ENCODE measurements at regions not wholly inside any gene's neighbourhood (a gene's known extent, or its start where the extent isn't known, plus 50 kb on each side); places are given as distances from the start of the nearest gene placed in this dataset.

- TF ChIP-seq EP300 (IDR thresholded peaks at IDR 0.05) (no peak), CTCF (IDR thresholded peaks at IDR 0.05) (no peak), POLR2AphosphoS5 (IDR thresholded peaks at IDR 0.05) (no peak)
Observed at GRCh38 chr16:35193956-35194355, 1734.5 kb downstream of the TP53TG3F start.

Measured in sigmoid colon (tissue), 4 donors.